K562 (cell line): ENCODE measurements at regions not wholly inside any gene's neighbourhood (a gene's known extent, or its start where the extent isn't known, plus 50 kb on each side); places are given as distances from the start of the nearest gene placed in this dataset.

Experiments
- EZH2 ChIP-seq: IDR thresholded peaks from 2 replicates; pipeline ENCODE4 v1.6.1; 2012; ENCODE audit warnings: low read depth, mild to moderate bottlenecking, inconsistent platforms, low read length, borderline replicate concordance
- HEY1 ChIP-seq: fragments of 250-450 bp; sonication (Bioruptor Pico); IDR thresholded peaks from 2 replicates; pipeline ENCODE4 v1.5.0; 2020; ENCODE audit warnings: mild to moderate bottlenecking, moderate library complexity, borderline replicate concordance
- TARDBP ChIP-seq: fragments of 450-650 bp; IDR thresholded peaks from 2 replicates; pipeline ENCODE4 v1.6.1; 2016
- TCF7L2 ChIP-seq: fragments of 150-350 bp; IDR thresholded peaks from 2 replicates; pipeline ENCODE4 v1.6.1; 2016; ENCODE audit warnings: low read depth, mild to moderate bottlenecking, low read length, moderate library complexity
- TGIF2 ChIP-seq: sonication (generic); formaldehyde crosslinking; IDR thresholded peaks from 2 replicates; pipeline ENCODE4 v1.8.1; 2022; ENCODE audit warnings: mild to moderate bottlenecking, missing genetic modification reagents, moderate library complexity
- TF ChIP-seq, protein P1 (sequence below): fragments of 250-450 bp; sonication (Bioruptor Pico); IDR thresholded peaks from 2 replicates; pipeline ENCODE4 v1.5.0; 2021; ENCODE audit warnings: mild to moderate bottlenecking, borderline replicate concordance

DNA sequence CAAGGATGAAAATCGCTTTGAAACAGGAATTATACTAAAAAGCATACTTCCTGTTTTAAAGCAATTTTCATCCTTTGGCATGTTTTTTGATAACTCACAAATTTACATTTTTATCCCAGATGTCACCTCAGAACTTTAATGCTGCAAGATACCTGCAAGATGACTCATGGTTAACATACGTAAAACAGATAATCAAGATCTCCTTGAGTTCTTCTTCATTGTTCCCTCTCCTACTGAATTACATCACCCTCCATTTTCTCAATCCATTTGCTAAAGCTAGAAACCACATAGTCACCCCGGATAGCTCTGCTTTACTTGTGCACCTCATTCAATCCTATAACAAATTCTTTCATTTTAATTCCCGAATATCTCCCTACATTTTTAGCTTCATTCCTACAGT lies 1114.2 kb downstream of the PLA2G4A start:
- TF ChIP-seq TCF7L2 (no peak), TARDBP (no peak), HEY1 (CRISPR knock-in tag) (no peak), EZH2 (no peak), TGIF2 (CRISPR knock-in tag) (no peak)
- TF ChIP-seq, protein P1, sequence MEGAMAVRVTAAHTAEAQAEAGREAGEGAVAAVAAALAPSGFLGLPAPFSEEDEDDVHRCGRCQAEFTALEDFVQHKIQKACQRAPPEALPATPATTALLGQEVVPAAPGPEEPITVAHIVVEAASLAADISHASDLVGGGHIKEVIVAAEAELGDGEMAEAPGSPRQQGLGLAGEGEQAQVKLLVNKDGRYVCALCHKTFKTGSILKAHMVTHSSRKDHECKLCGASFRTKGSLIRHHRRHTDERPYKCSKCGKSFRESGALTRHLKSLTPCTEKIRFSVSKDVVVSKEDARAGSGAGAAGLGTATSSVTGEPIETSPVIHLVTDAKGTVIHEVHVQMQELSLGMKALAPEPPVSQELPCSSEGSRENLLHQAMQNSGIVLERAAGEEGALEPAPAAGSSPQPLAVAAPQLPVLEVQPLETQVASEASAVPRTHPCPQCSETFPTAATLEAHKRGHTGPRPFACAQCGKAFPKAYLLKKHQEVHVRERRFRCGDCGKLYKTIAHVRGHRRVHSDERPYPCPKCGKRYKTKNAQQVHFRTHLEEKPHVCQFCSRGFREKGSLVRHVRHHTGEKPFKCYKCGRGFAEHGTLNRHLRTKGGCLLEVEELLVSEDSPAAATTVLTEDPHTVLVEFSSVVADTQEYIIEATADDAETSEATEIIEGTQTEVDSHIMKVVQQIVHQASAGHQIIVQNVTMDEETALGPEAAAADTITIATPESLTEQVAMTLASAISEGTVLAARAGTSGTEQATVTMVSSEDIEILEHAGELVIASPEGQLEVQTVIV (CRISPR knock-in tag): no peak
